GM12878 (cell line): ENCODE measurements at regions not wholly inside any gene's neighbourhood (a gene's known extent, or its start where the extent isn't known, plus 50 kb on each side); places are given as distances from the start of the nearest gene placed in this dataset.
A peak's percentile ranks its signal among the peaks of the same experiment; 100 is the strongest.

Experiments
- ATAC-seq: fragments of 200-7000 bp; cut with Tn5 transposase; 3 replicates; pipeline ENCODE4 v1.9.1; 2020; ENCODE audit warnings: mild to moderate bottlenecking, moderate library complexity
- BruUV-seq: library from RNA; stranded (reverse); fragments of 400-500 nt; replicated peaks from 2 replicates; lab custom pipeline; 2021; lab: Mats Ljungman, UMichigan
- CTCF ChIA-PET: fragments of 300-600 bp; sonication (Branson Sonifier 250); formaldehyde crosslinking; extraction: SDS; loops from one replicate; lab custom pipeline; 2021; ENCODE audit warnings: inconsistent platforms; lab: Yijun Ruan, JAX
- POLR2A ChIA-PET: fragments of 350-600 bp; formaldehyde crosslinking; extraction: SDS; loops from one replicate; lab custom pipeline; 2021; ENCODE audit warnings: inconsistent platforms; lab: Charles Lee
- RAD21 ChIA-PET: fragments of 300-600 bp; sonication (Branson Sonifier 250); formaldehyde crosslinking; loops from one replicate; lab custom pipeline; 2023; ENCODE audit warnings: antibody characterized with exemption; ENCODE audit not compliant: unreplicated experiment; lab: Charles Lee
- SMC1A ChIA-PET: fragments of 300-600 bp; sonication (Branson Sonifier 250); formaldehyde crosslinking; loops from one replicate; lab custom pipeline; 2023; ENCODE audit not compliant: unreplicated experiment, uncharacterized antibody; lab: Charles Lee
- DNase-seq: peaks from one replicate; pipeline ENCODE4 v3.0.0-alpha.2; 2011; ENCODE audit warnings: low read depth, low spot score
- FAIRE-seq: peaks from 3 replicates; lab custom pipeline; 2011; peaks lifted over from hg19 to GRCh38; lab: Jason Lieb, UNC
- H2AFZ ChIP-seq: 2 replicates; pipeline ENCODE4 v1.6.0; 2011; ENCODE audit warnings: low read depth, low read length, control low read depth; ENCODE audit not compliant: control insufficient read depth
- H3K27ac ChIP-seq: 2 replicates; pipeline ENCODE4 v1.5.1; 2011; ENCODE audit warnings: control low read depth; ENCODE audit not compliant: control insufficient read depth, insufficient read depth
- H3K27me3 ChIP-seq, 2 experiments: replicated peaks in 1 of 2; 2 replicates each; pipeline versions ENCODE4 v1.6.0 to v1.6.1; 2011; ENCODE audit warnings: low read length in 1 of 2; ENCODE audit not compliant: control insufficient read depth in 2 of 2, insufficient read depth in 2 of 2
- H3K36me3 ChIP-seq, 2 experiments: 2 replicates each; pipeline ENCODE4 v1.5.1; 2011; ENCODE audit warnings: low read length in 1 of 2; ENCODE audit not compliant: control insufficient read depth in 2 of 2, insufficient read depth in 2 of 2
- H3K4me1 ChIP-seq: 2 replicates; pipeline ENCODE4 v1.6.1; 2011; ENCODE audit warnings: mild to moderate bottlenecking, low read length, moderate library complexity, mixed read lengths; ENCODE audit not compliant: control insufficient read depth, insufficient read depth
- H3K4me2 ChIP-seq: 2 replicates; pipeline ENCODE4 v1.6.0; 2011; ENCODE audit warnings: control low read depth; ENCODE audit not compliant: control insufficient read depth, insufficient read depth
- H3K4me3 ChIP-seq: fragments of 200-600 bp; sonication (generic); 2 replicates; pipeline ENCODE4 v1.5.1; 2016
- H3K79me2 ChIP-seq: 2 replicates; pipeline ENCODE4 v1.6.0; 2011; ENCODE audit warnings: low read length; ENCODE audit not compliant: control insufficient read depth, insufficient read depth
- H3K9ac ChIP-seq: 2 replicates; pipeline ENCODE4 v1.8.0; 2011; ENCODE audit warnings: low read length, control low read depth, mixed read lengths; ENCODE audit not compliant: control insufficient read depth, insufficient read depth
- H3K9me3 ChIP-seq: replicated peaks from 3 replicates; pipeline ENCODE4 v1.5.1; 2011; ENCODE audit warnings: mild to moderate bottlenecking, low read length; ENCODE audit not compliant: control insufficient read depth, insufficient read depth
- H4K20me1 ChIP-seq: 2 replicates; pipeline ENCODE4 v1.6.0; 2011; ENCODE audit not compliant: control insufficient read depth, insufficient read depth
- BACH1 ChIP-seq: fragments of 450-650 bp; IDR thresholded peaks from 2 replicates; pipeline ENCODE4 v1.6.1; 2017; ENCODE audit warnings: mild to moderate bottlenecking, borderline replicate concordance
- CTCF ChIP-seq, 3 experiments: IDR thresholded peaks in 2 of 3; conservative IDR thresholded peaks in 1 of 3; 2 replicates each; pipeline ENCODE4 v1.5.1; 2011; ENCODE audit warnings: low read depth in 3 of 3, low read length in 3 of 3, mild to moderate bottlenecking in 3 of 3, control low read depth in 2 of 3, moderate library complexity in 2 of 3, inconsistent platforms in 1 of 3, mixed read lengths in 1 of 3; ENCODE audit not compliant: control insufficient read depth in 2 of 3, insufficient read depth in 1 of 3; ENCODE audit errors: extremely low read depth in 1 of 3
- FOXK2 ChIP-seq: fragments of 450-650 bp; IDR thresholded peaks from 2 replicates; pipeline ENCODE4 v1.6.1; 2017; ENCODE audit warnings: mild to moderate bottlenecking, moderate library complexity
- IKZF2 ChIP-seq, 2 experiments: fragments of 450-650 bp; IDR thresholded peaks; 2 replicates each; pipeline ENCODE4 v1.6.1; 2017; ENCODE audit warnings: mild to moderate bottlenecking in 2 of 2, moderate library complexity in 2 of 2
- JUNB ChIP-seq: IDR thresholded peaks from 2 replicates; pipeline ENCODE4 v1.6.1; 2016; ENCODE audit warnings: antibody characterized with exemption, mild to moderate bottlenecking
- JUND ChIP-seq: IDR thresholded peaks from 2 replicates; pipeline ENCODE4 v1.6.1; 2012; ENCODE audit warnings: low read depth, mild to moderate bottlenecking, low read length, improper control_type of control experiment, moderate library complexity
- MEF2B ChIP-seq: fragments of 450-650 bp; IDR thresholded peaks from 2 replicates; pipeline ENCODE4 v1.6.1; 2018; ENCODE audit warnings: mild to moderate bottlenecking, moderate library complexity; ENCODE audit not compliant: partially characterized antibody, poor library complexity, severe bottlenecking
- NFYB ChIP-seq: IDR thresholded peaks from 2 replicates; pipeline ENCODE4 v1.6.1; 2011; ENCODE audit warnings: low read depth, mild to moderate bottlenecking, low read length, improper control_type of control experiment, moderate library complexity; ENCODE audit not compliant: insufficient read depth
- RAD21 ChIP-seq: IDR thresholded peaks from 2 replicates; pipeline ENCODE4 v1.6.1; 2011; ENCODE audit warnings: mild to moderate bottlenecking, low read depth, low read length, moderate library complexity; ENCODE audit not compliant: insufficient read depth
- SMC3 ChIP-seq: IDR thresholded peaks from 2 replicates; pipeline ENCODE4 v1.6.1; 2011; ENCODE audit warnings: low read length, improper control_type of control experiment, borderline replicate concordance
- SPI1 ChIP-seq: IDR thresholded peaks from 2 replicates; pipeline ENCODE4 v1.6.1; 2011; ENCODE audit warnings: low read depth, mild to moderate bottlenecking, low read length, moderate library complexity, borderline replicate concordance; ENCODE audit not compliant: insufficient read depth
- SUZ12 ChIP-seq: fragments of 200-600 bp; sonication (generic); IDR thresholded peaks from one replicate; pipeline ENCODE4 v1.6.1; 2018; ENCODE audit warnings: antibody characterized with exemption, mild to moderate bottlenecking; ENCODE audit not compliant: unreplicated experiment
- WGBS: methylation state at CpG from one replicate; pipeline ENCODE4 v1.1.6; 2016; ENCODE audit warnings: low lambda C conversion rate; ENCODE audit not compliant: insufficient replicate concordance, insufficient coverage; ENCODE audit errors: missing lambda C conversion rate; 5-methylcytosine and 5-hydroxymethylcytosine counted together
- in situ Hi-C: fragments of 300-500 bp; cut with MboI; formaldehyde crosslinking; loops from 9 replicates; pipeline ENCODE4 v1.14.3; 2018; ENCODE audit warnings: mixed read lengths
- intact Hi-C: fragments of 100-400 bp; cut with micrococcal nuclease; formaldehyde crosslinking; loops from one replicate; pipeline ENCODE4 v1.14.2; 2022; ENCODE audit not compliant: unreplicated experiment

GRCh38 chr1:79629414-79629813 lies 622.9 kb upstream of the ADGRL4 start:
- no peaks in the 10 kb centered on the region for H3K36me3 ChIP-seq
- H3K9ac ChIP-seq = no peak overlapping the region
- in situ Hi-C loops (no loop called here), intact Hi-C loops (no loop called here)
- CTCF ChIA-PET = interaction anchor here (1.3 kb wide), 1 partner anchor 133 kb away, joined by 3 read pairs; no protein-coding TSS in a partner anchor
- no TSS peak for BruUV-seq
- POLR2A ChIA-PET = no interaction called here
- H4K20me1 ChIP-seq = no peaks in the 10 kb centered on the region
- DNase-seq (no peak), FAIRE-seq (no peak), ATAC-seq (peak; percentile 43)
- no peak overlapping the region for H3K4me2 ChIP-seq
- no peaks in the 10 kb centered on the region for H3K9me3 ChIP-seq
- no peak overlapping the region for H2AFZ ChIP-seq
- H3K27ac ChIP-seq = no peak overlapping the region
- SMC1A ChIA-PET = no interaction called here
- WGBS = 51% methylated on average over 7 of the region's 7 CpGs
- no peak overlapping the region for H3K4me3 ChIP-seq
- no peaks in the 10 kb centered on the region for H3K27me3 ChIP-seq
- RAD21 ChIA-PET = no interaction called here
- no peaks in the 10 kb centered on the region for H3K4me1 ChIP-seq
- no peaks in the 10 kb centered on the region for H3K79me2 ChIP-seq
- TF ChIP-seq MEF2B = no peak
- TF ChIP-seq SPI1 = peak; percentile 54; the same call in 1 of the 2 replicates

GRCh38 chr1:79617777-79618176 lies 611.2 kb upstream of the ADGRL4 start:
- RAD21 ChIA-PET = no interaction called here
- SMC1A ChIA-PET = no interaction called here
- H3K36me3 ChIP-seq = no peaks in the 10 kb centered on the region
- POLR2A ChIA-PET = no interaction called here
- H3K79me2 ChIP-seq = no peaks in the 10 kb centered on the region
- H2AFZ ChIP-seq = no peak overlapping the region
- H3K4me3 ChIP-seq = no peak overlapping the region
- ATAC-seq (peak; percentile 66), DNase-seq (no peak), FAIRE-seq (no peak)
- CTCF ChIA-PET = no interaction called here
- no peak overlapping the region for H3K27ac ChIP-seq
- H3K4me2 ChIP-seq = no peak overlapping the region
- BruUV-seq = no TSS peak
- intact Hi-C loops = no loop called here
- in situ Hi-C loops = no loop called here
- TF ChIP-seq SMC3 = peak; percentile 5; the same call in 1 of the 2 replicates
- TF ChIP-seq CTCF (IDR thresholded peaks at IDR 0.05 in 2 of 3, conservative IDR thresholded peaks at IDR 0.05 in 1 of 3; ENCODE audit: control insufficient read depth in 2 of 3, extremely low read depth in 1 of 3, insufficient read depth in 1 of 3, low read depth in 3 of 3, low read length in 3 of 3) = peak; percentile 21 to 34 (median 31); a peak in 4 of 6 replicates
- TF ChIP-seq RAD21 = peak; percentile 15; the same call in 1 of the 2 replicates
- TF ChIP-seq FOXK2 = no peak
- TF ChIP-seq SUZ12 = no peak
- TF ChIP-seq JUND = no peak
- no peak for TF ChIP-seq JUNB
- no peak for TF ChIP-seq IKZF2 (IDR thresholded peaks at IDR 0.05)
- no peak for TF ChIP-seq BACH1
- TF ChIP-seq NFYB = no peak
- no peaks in the 10 kb centered on the region for H4K20me1 ChIP-seq
- no peaks in the 10 kb centered on the region; the same call in 2 of the 3 replicates for H3K9me3 ChIP-seq
- H3K9ac ChIP-seq = no peak overlapping the region
- WGBS = 0% methylated on average over 2 of the region's 2 CpGs
- no peaks in the 10 kb centered on the region for H3K27me3 ChIP-seq
- H3K4me1 ChIP-seq = no peaks in the 10 kb centered on the region
